SHP77 (cell line): ENCODE measurements at regions not wholly inside any gene's neighbourhood (a gene's known extent, or its start where the extent isn't known, plus 50 kb on each side); places are given as distances from the start of the nearest gene placed in this dataset.
A peak's percentile ranks its signal among the peaks of the same experiment; 100 is the strongest.

Experiments used
- DNase-seq, 2 experiments: peaks; one replicate each; lab custom pipeline; 2025; lab: John Stamatoyannopoulos, UW

GRCh38 chr20:58091810-58092209, 136.6 kb downstream of the ANKRD60 start:
- DNase-seq: no peak

DNA sequence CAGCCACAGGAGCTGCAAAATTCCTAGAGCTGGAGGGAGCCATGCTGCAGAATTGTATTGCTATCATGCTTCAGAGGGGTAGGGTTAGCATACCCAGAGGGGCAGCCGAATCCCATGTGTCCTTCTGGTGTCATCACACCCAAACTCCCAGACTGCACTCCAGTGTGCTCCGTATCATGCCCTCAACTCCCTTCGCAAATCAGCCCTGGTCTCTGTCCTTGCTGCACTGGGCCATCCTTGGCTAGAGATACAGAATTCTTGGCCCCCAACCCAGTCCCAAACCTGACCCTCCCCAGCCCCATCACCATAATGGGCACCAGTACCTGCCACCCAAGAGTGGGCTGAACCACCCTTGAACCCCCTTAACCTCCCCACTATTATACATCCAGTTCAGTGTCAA, 138.3 kb downstream of the ANKRD60 start:
- no peak for DNase-seq

- DNase-seq: no peak
Observed at GRCh38 chr20:58088625-58089024, 139.8 kb downstream of the ANKRD60 start.

DNA sequence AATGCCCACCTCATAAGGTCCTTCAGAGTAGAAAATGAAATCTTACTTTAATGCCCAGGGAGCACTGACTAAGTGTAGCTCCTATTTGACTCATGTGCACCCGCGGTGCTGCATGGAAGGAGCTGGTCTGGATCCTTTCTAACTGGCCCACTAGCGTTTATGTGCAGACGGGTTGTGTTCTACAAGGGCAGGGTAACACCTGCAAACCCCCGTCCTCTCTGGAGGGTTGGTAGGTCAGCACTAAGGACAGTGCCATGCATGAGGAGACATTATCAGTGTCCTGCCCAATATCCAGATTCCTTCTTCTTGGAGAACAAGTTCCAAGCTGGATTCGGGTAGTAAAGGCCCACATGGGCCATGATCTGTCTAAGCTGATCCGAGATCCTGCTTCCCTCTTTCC, 140.3 kb downstream of the ANKRD60 start:
- no peak for DNase-seq

DNA sequence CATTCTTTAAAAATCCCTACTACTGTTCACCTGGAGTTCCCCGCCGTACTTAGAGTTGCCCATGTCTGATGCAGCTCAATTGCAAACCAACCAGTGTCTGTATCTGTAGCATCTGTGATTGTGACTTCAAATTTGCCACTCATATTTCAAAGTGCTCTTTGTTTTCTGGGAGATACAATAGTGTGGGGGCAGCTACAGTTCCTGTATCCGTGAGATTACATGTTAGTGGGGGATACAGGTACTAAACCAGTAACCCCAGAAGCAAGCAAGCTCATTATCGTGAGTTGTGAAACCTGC, 140.9 kb downstream of the ANKRD60 start:
- DNase-seq: no peak

DNA sequence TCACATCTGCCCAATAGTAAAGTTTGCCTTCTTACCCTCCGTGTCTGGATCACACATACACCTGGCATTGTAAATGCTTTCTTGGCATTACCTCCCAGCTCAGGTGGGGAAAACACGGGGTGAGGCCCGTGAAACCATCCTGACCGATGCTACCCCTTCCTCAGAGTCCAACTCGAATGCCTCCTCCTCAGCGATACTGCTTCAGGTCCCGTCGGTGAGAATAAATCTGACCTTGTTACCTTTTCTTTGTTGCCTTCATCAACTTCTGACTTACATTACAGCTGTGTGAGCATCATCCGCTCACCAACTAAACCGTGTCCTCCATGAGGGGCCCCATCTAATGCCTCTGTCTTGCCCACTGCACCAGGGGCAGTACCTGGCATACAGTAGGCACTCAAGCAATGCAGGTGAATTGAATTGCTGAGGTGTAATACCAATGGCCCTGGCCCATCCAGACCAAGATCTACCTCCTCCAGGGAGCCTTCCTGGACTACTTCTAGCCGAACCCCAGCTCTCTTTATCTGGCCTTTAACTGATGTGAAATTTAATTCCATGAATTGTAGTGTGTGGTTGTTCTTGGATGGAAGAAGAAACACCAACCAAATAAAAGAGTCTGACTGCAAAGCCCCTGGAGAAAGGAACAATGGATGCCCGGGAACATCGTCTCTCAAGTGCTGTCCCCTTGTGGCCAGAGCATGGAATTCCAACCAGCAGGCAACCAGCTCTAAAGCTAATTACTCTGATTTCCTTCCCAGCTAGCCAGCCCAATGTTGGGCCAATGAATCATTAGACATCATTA, 141.5 kb downstream of the ANKRD60 start:
- DNase-seq: peak; percentile 48 to 55

DNA sequence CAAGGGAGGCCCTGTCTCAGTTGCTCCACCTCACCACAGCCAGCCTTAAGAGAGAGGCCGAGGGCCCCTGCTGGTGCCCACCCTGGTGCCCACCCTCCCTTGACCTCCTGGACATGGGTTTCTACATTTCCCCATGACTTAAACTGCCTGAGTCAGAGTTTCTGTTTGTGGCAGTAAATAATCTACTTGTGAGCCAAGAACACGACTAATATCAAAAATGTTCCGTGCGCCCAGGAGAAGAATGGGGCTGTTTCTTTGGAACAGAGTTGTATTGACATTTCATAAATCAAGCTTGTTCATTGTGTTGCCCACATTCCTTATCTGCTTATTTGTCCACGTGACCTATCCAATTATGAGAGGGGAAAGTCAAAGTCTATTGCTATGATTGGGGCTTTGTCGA, 143.5 kb downstream of the ANKRD60 start:
- no peak for DNase-seq

DNA sequence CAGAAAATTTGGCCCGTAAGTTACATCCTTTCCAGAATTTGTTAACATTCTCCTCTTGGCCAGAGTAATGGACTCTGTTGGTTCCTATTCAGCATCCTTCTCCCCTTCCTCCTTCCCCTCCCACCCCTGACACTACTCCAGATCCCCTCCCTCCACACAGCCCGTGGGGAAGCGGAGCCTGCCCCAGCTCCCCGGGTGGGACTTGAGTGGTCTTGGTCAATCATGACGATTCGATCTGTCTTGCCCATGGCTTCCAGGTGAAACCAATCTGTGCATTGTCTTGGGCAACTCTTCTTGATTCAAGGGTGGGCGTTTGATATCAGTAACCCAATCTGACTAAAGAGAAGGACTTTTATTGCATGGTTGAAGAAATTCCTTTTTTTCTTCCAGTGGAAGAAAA, 143.9 kb downstream of the ANKRD60 start:
- DNase-seq: no peak

DNA sequence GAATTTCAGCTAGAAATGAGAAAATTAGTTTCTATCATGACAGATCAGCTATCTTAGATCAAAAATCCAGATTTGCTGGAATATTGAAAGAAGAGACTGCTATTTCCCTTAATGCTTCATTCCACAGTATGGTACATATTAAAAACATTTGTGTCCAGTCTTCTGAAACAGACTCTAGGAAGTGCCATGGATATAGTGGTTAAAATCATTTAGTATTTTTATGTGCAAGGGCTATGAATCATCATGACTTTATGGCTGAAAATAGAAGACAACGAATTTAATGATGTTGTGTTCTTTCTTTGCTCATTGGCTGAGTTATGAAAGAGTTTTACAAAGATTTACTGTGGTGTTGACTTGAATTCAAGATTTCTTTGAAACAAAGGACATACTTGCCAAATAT, 146.6 kb downstream of the ANKRD60 start:
- no peak for DNase-seq

GRCh38 chr20:58078741-58079522, 149.5 kb downstream of the ANKRD60 start:
- no peak for DNase-seq

GRCh38 chr20:58077282-58077681, 151.2 kb downstream of the ANKRD60 start:
- DNase-seq: no peak

GRCh38 chr20:58076405-58076804, 152.0 kb downstream of the ANKRD60 start:
- DNase-seq: no peak

GRCh38 chr20:58075586-58076345, 152.7 kb downstream of the ANKRD60 start:
- no peak for DNase-seq

DNA sequence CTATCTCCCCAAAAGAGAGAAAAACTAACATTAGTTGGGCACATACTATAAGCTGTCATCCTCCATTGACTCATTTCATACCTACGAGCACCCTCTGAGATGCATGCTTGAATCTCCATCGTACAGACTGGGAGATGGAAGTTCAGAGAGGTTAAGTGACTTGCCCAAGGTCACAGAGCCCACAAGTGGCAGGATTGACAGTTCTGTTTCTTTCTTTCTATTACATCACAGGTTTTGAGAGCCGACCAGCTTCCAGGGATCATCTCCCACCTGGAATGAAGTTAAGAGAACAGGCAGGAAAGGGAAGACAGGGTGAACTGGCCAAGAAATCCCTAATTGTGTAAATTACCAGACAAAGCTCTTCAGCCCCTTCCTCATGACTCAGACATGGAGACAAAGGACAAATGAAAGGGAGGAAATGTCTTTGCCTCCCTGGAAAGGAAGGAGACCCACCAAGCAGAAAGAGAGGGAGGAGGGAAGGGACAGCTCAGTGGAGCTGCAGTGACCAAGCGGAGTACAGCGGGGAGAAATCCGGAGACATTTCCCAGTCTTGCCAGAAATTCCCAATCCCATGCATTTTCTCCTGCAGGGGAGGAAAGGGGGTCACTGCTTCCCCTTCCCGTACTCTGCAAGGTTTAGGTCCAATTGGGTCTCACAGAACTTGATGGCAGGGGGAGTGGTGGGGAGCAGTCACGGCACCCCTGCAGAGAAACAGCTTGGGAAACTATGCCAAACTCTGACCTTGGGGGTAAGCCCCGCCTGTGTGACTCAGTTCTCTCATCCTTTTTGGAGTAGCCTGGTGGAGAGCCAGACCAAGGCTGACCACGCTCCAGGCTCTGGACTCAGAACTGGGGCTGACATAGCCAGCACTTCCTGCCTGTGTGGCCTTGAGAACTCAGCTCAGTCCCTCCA, 154.3 kb downstream of the ANKRD60 start:
- no peak for DNase-seq

- no peak for DNase-seq
Observed at GRCh38 chr20:58072695-58073671, 155.5 kb downstream of the ANKRD60 start.

- no peak for DNase-seq
Observed at GRCh38 chr20:58071991-58072390, 156.5 kb downstream of the ANKRD60 start.

DNA sequence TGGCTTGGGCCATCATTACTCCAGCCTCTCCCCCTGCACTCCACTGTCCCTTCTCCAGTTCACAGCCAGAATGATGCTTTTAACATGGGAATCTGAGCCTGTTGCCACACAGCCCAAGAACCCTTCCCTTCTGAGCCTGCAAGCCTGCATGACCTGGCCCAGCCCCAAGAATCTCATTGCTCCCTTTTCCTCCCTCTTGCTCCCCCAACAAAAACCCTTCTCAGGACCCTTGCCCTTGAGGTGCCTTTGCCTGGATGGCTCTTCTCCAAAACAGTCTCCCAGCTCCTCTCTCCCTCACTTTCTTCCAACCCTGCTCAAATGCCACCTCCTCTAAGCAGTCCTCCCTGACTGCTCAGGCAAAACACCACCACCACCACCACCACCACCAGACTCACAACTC, 157.2 kb downstream of the ANKRD60 start:
- no peak for DNase-seq

GRCh38 chr20:58070664-58071196, 157.7 kb downstream of the ANKRD60 start:
- no peak for DNase-seq

DNA sequence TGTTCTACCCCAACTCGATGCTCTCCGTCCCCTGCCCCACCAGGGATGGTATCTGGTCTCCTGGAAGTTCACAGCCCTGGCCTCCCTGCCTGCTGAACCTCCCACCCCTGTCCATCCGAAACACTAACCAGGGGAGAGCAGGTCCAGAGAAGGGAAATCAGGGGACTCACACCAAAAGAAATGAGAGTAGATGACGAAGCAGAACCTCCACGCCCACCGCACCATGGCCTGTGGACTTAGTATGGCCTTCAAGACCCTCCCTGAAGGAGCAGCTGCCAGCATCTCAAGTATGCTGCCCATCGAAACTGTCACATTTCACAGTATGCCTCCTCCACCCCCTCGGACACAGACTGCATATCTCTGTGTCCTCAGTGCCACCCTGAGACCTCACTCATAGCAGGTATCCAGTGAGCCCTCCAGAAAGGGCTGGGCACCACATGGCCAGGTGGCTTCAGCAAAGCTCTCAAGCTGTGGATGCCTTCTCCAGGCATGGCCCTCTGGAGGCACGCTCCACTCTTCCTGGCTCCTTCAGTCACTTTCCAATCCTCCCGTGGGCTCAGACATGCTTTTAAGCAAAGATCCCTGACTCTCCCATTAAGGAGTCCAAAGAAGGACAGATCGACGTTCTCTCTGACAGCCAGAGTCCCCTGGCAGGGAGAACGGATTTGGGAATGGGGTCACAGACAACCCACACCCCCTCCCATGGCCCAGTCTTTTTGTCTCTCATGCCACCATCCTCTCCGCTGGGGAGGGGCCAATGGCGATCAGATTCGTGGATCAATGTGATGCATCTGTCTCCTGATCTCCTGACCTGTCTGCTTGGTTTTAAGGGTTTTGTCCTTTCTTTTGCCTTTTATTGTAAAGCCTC, 158.4 kb downstream of the ANKRD60 start:
- no peak for DNase-seq
